Neuronal stem cell (in vitro differentiated cells): ENCODE measurements at regions not wholly inside any gene's neighbourhood (a gene's known extent, or its start where the extent isn't known, plus 50 kb on each side); places are given as distances from the start of the nearest gene placed in this dataset.

ENCODE experiments used
- DNase-seq: peaks from one replicate; pipeline ENCODE4 v3.0.0-alpha.2; 2013; ENCODE audit warnings: low spot score
- H2AFZ ChIP-seq: one replicate; pipeline ENCODE4 v1.6.1; 2013; ENCODE audit warnings: mild to moderate bottlenecking, low read length, inconsistent platforms
- H2AK5ac ChIP-seq: 2 replicates; pipeline ENCODE4 v1.6.1; 2013; ENCODE audit warnings: low read depth, mild to moderate bottlenecking, inconsistent platforms, low read length, moderate library complexity, mixed read lengths
- H2BK120ac ChIP-seq: 2 replicates; pipeline ENCODE4 v1.6.1; 2013; ENCODE audit warnings: low read depth, mild to moderate bottlenecking, inconsistent platforms, low read length, moderate library complexity, mixed read lengths
- H2BK12ac ChIP-seq: one replicate; pipeline ENCODE4 v1.6.1; 2013; ENCODE audit warnings: low read length, inconsistent platforms
- H2BK15ac ChIP-seq: 2 replicates; pipeline ENCODE4 v1.6.1; 2013; ENCODE audit warnings: mild to moderate bottlenecking, low read length, inconsistent platforms, mixed read lengths
- H2BK5ac ChIP-seq: one replicate; pipeline ENCODE4 v1.6.1; 2013; ENCODE audit warnings: inconsistent platforms, mild to moderate bottlenecking, low read length, moderate library complexity
- H3K14ac ChIP-seq: one replicate; pipeline ENCODE4 v1.6.1; 2013; ENCODE audit warnings: low read length, inconsistent platforms
- H3K18ac ChIP-seq: 2 replicates; pipeline ENCODE4 v1.6.1; 2013; ENCODE audit warnings: low read length, inconsistent platforms
- H3K23ac ChIP-seq: 2 replicates; pipeline ENCODE4 v1.6.1; 2013; ENCODE audit warnings: low read depth, mild to moderate bottlenecking, mixed read lengths, low read length, inconsistent platforms; ENCODE audit not compliant: poor library complexity
- H3K27ac ChIP-seq: replicated peaks from 3 replicates; pipeline ENCODE4 v1.5.1; 2013; ENCODE audit warnings: low read length, inconsistent platforms
- H3K27me3 ChIP-seq, 3 experiments: 2 replicates each; pipeline ENCODE4 v1.6.1; 2013; ENCODE audit warnings: low read length in 3 of 3, mild to moderate bottlenecking in 2 of 3, inconsistent platforms in 1 of 3, low read depth in 1 of 3, mixed read lengths in 1 of 3, moderate library complexity in 1 of 3; ENCODE audit not compliant: control insufficient read depth in 3 of 3, insufficient read depth in 3 of 3
- H3K36me3 ChIP-seq, 2 donors: replicated peaks in 1 of 2; 2 replicates each; pipeline ENCODE4 v1.6.1; 2013; ENCODE audit warnings: low read length in 2 of 2; ENCODE audit not compliant: control insufficient read depth in 2 of 2, insufficient read depth in 2 of 2
- H3K4ac ChIP-seq: 2 replicates; pipeline ENCODE4 v1.6.1; 2013; ENCODE audit warnings: inconsistent platforms, mild to moderate bottlenecking, low read length, moderate library complexity
- H3K4me1 ChIP-seq, 2 donors: 1 replicate in 1 of 2; 2 replicates in 1 of 2; pipeline ENCODE4 v1.6.1; 2013; ENCODE audit warnings: low read length in 2 of 2, low read depth in 1 of 2; ENCODE audit not compliant: control insufficient read depth in 2 of 2, insufficient read depth in 1 of 2
- H3K4me2 ChIP-seq: one replicate; pipeline ENCODE4 v1.6.1; 2013; ENCODE audit warnings: mild to moderate bottlenecking, low read length, inconsistent platforms; ENCODE audit not compliant: insufficient read depth, poor library complexity, severe bottlenecking
- H3K4me3 ChIP-seq, 2 donors: 2 replicates each; pipeline ENCODE4 v1.5.1; 2013; ENCODE audit warnings: low read length in 2 of 2, mild to moderate bottlenecking in 2 of 2, inconsistent platforms in 1 of 2, moderate library complexity in 1 of 2
- H3K79me1 ChIP-seq: one replicate; pipeline ENCODE4 v1.6.1; 2013; ENCODE audit warnings: low read depth, mild to moderate bottlenecking, inconsistent platforms, low read length, moderate library complexity
- H3K9ac ChIP-seq: one replicate; pipeline ENCODE4 v1.6.1; 2013; ENCODE audit warnings: mild to moderate bottlenecking, low read depth, low read length, inconsistent platforms; ENCODE audit not compliant: poor library complexity
- H3K9me3 ChIP-seq, 2 donors: replicated peaks in 1 of 2; 2 replicates each; pipeline versions ENCODE3 to v1.6.1; 2013; ENCODE audit warnings: low read length in 2 of 2, mild to moderate bottlenecking in 2 of 2, inconsistent platforms in 1 of 2, low read depth in 1 of 2, mixed read lengths in 1 of 2, moderate library complexity in 1 of 2; ENCODE audit not compliant: control insufficient read depth in 2 of 2, insufficient read depth in 1 of 2
- H4K8ac ChIP-seq: one replicate; pipeline ENCODE4 v1.6.1; 2013; ENCODE audit warnings: low read depth, mild to moderate bottlenecking, inconsistent platforms, low read length, moderate library complexity
- H4K91ac ChIP-seq: one replicate; pipeline ENCODE4 v1.6.1; 2013; ENCODE audit warnings: low read length, low read depth, mild to moderate bottlenecking, inconsistent platforms; ENCODE audit not compliant: poor library complexity
- WGBS, 2 donors: extraction: QIAGEN DNeasy Blood & Tissue Kit; methylation state at CpG; one replicate each; pipeline ENCODE4 v1.1.7; 2013; ENCODE audit warnings: missing lambda C conversion rate in 2 of 2, mixed read lengths in 1 of 2; ENCODE audit not compliant: insufficient read length in 2 of 2, insufficient replicate concordance in 1 of 2; ENCODE audit errors: extremely low coverage in 2 of 2; 5-methylcytosine and 5-hydroxymethylcytosine counted together

DNA sequence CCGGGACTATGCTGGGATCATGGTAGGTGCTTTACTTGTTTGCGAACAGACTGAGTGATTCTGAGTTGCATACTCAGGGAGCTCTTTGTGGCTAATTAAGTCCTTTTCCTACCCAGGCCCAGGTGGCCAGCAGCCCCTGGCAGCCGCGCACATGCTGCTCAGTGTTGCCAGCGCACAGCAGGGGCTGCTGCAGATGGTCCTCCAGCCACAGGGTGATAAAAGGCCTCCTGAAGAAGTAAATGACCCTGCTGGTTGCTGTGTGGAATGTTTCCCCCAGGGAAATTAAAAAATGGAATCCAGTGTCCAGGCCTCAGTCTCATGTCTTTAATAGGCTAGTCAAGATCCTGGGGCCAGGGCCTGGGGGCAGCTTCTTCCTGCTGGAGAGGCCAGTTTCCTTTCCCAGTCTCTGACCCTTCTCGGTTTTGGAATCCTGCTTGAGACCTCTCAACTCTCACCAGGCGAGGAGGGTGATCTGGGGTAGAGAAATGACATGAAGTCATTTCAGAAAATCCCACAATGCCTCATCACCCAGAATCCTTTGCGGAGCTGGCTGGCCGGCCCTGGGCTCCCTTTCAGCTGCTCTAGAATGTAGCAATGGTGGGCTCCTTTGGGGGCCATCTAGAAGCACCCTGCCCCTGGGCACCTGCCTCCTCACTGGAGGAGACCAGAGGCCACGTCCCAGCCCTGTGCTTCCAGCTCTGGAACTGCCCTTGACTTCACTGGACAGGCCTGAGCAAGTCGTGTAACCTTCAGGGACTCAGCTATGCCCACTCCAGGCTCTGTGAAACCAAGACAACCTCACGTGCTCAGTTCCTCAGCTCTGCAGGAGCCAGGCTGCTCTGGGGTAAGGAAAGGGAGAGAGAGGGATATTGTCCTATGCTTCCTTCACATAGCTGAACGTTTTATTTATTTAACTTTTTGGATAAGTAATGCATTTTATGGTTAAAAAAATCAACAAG lies 131.4 kb downstream of the MRPS6 start:
- Histone ChIP-seq H3K4me3 (no peak overlapping the region), H3K23ac (no peak overlapping the region), H3K27ac (peak overlapping the region; percentile 73), H3K4me1 (peaks cover 25% of the 10 kb centered on the region in 2 donors), H3K4ac (peak overlapping the region; percentile 78), H3K36me3 (no peaks in the 10 kb centered on the region), H2BK12ac (peak overlapping the region; percentile 87), H3K27me3 (no peaks in the 10 kb centered on the region), H3K14ac (peak overlapping the region; percentile 86), H3K18ac (peak overlapping the region; percentile 94), H3K9ac (peak overlapping the region; percentile 61), H2BK120ac (no peak overlapping the region), H2BK5ac (peak overlapping the region; percentile 45), H2AK5ac (no peak overlapping the region), H4K8ac (no peak overlapping the region), H2AFZ (peak overlapping the region; percentile 11), H2BK15ac (peak overlapping the region; percentile 98), H4K91ac (no peak overlapping the region), H3K9me3 (no peaks in the 10 kb centered on the region), H3K79me1 (no peaks in the 10 kb centered on the region), H3K4me2 (no peak overlapping the region)
- no CpG with 5 or more reads among the region's 13 CpGs for WGBS, 2 donors
- DNase-seq, result no peak

DNA sequence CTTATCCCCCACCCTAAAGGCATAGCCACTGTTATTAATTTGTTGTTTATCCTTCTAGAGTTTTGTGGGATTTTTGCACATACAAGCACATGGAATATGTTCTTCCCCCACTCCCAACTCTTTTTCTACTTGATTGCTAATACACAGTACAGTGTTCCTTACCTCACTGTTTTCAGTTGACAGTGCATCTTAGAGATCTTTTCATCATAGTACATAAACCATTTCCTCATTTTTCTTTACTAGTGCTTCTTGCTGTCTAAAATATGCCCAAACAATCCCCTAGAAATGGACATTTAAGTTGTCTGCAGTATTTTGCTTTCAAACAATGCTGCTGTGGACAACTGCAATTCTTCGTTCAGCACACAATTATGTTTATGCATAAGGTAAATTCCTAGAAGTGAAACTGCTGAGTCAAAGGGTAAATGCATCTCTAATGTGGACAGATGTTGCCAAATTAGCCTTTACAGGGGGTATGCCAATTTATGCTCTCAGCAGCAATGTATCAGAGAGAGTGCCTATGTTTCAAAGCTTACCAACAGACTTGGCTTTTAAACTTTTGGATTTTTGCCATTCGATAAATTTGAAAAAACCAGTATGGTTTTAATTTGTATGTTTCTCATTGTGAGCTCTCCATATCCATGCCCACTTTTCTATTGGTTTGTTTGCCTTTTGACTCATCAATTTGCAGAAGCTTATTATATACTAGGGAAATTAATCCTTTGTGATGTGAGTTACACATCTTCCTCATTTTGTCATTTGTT lies 132.6 kb downstream of the MRPS6 start:
- no peak overlapping the region for H2AK5ac ChIP-seq
- no CpG with 5 or more reads among the region's 2 CpGs for WGBS, 2 donors
- no peaks in the 10 kb centered on the region for H3K9me3 ChIP-seq
- no peak overlapping the region for H3K27ac ChIP-seq
- no peak overlapping the region for H3K9ac ChIP-seq
- no peak overlapping the region for H3K4ac ChIP-seq
- H2BK5ac ChIP-seq, result no peak overlapping the region
- H3K18ac ChIP-seq, result no peak overlapping the region
- no peak overlapping the region for H3K14ac ChIP-seq
- no peaks in the 10 kb centered on the region for H3K27me3 ChIP-seq
- H3K4me3 ChIP-seq, result no peak overlapping the region
- no peak overlapping the region for H4K8ac ChIP-seq
- H3K4me2 ChIP-seq, result no peak overlapping the region
- no peak overlapping the region for H4K91ac ChIP-seq
- no peak overlapping the region for H2BK120ac ChIP-seq
- peaks cover 25% of the 10 kb centered on the region in 2 donors for H3K4me1 ChIP-seq
- H3K79me1 ChIP-seq, result no peaks in the 10 kb centered on the region
- no peak for DNase-seq
- H2BK12ac ChIP-seq, result no peak overlapping the region
- H3K36me3 ChIP-seq, result no peaks in the 10 kb centered on the region
- H2BK15ac ChIP-seq, result no peak overlapping the region
- H2AFZ ChIP-seq, result no peak overlapping the region
- H3K23ac ChIP-seq, result no peak overlapping the region

DNA sequence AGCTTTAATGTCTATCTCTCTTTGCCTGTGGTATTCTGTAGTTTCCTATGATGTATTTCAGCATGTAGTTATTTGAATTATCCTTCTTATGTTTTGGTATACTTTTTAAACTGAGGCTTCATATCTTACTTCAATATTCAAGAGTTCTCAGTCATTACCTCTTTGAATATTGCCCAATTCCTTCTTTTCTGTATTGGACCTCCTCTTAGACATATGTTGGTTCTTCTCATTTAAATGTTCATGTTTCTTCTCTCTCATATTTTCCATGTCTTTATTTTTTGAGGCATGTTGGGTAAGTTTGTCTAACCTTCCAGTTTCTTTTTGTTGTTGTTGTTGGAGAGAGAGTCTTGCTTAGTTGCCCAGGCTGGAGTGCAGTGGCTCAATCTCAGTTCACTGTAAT lies 140.6 kb downstream of the MRPS6 start:
- no peaks in the 10 kb centered on the region for H3K27me3 ChIP-seq
- no peaks in the 10 kb centered on the region for H3K4me1 ChIP-seq
- no peak overlapping the region for H2AK5ac ChIP-seq
- no peak overlapping the region for H4K91ac ChIP-seq
- H3K4me3 ChIP-seq, result no peak overlapping the region
- no peaks in the 10 kb centered on the region for H3K9me3 ChIP-seq
- H4K8ac ChIP-seq, result no peak overlapping the region
- H3K14ac ChIP-seq, result no peak overlapping the region
- no peak overlapping the region for H3K27ac ChIP-seq
- no peak overlapping the region for H3K4me2 ChIP-seq
- H2BK12ac ChIP-seq, result no peak overlapping the region
- H3K36me3 ChIP-seq, result no peaks in the 10 kb centered on the region
- H2AFZ ChIP-seq, result no peak overlapping the region
- H3K18ac ChIP-seq, result no peak overlapping the region
- no peak for DNase-seq
- H2BK5ac ChIP-seq, result no peak overlapping the region
- no peak overlapping the region for H3K4ac ChIP-seq
- no peak overlapping the region for H3K23ac ChIP-seq
- no peak overlapping the region for H2BK120ac ChIP-seq
- H2BK15ac ChIP-seq, result no peak overlapping the region
- H3K79me1 ChIP-seq, result no peaks in the 10 kb centered on the region
- no peak overlapping the region for H3K9ac ChIP-seq

DNA sequence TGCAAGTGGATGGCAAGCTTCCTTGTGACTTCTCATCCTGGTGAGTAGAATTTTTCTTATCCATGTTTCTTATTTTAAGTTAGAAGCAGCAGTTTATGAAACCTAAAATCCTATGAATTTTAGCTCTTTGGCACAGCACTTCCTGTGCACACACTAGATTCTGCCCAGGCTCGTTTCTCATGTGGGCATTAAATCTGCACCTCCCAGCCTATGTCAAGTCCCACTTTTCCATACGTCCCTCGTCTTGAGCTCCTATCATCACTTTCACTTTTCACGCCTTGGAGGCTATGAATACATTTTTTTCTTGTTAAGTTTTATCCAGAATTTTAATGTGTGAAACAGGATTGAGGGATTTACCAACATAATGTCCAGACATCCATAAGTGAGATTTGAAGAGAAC lies 142.1 kb downstream of the MRPS6 start:
- Histone ChIP-seq H3K79me1 (no peaks in the 10 kb centered on the region), H2BK15ac (no peak overlapping the region), H3K4me2 (no peak overlapping the region), H4K8ac (no peak overlapping the region), H2BK5ac (no peak overlapping the region), H3K4me1 (peaks cover 0 to 9% of the 10 kb centered on the region in 2 donors), H3K9me3 (no peaks in the 10 kb centered on the region), H3K9ac (no peak overlapping the region), H3K27me3 (no peaks in the 10 kb centered on the region), H3K4me3 (no peak overlapping the region), H4K91ac (no peak overlapping the region), H3K18ac (no peak overlapping the region), H3K27ac (no peak overlapping the region), H3K14ac (no peak overlapping the region), H2BK12ac (no peak overlapping the region), H2BK120ac (no peak overlapping the region), H2AFZ (no peak overlapping the region), H3K4ac (no peak overlapping the region), H3K23ac (no peak overlapping the region), H2AK5ac (no peak overlapping the region), H3K36me3 (no peaks in the 10 kb centered on the region)
- DNase-seq, result no peak
- WGBS, 2 donors, result no CpG with 5 or more reads among the region's 4 CpGs
